ENCODE measurements at regions not wholly inside any gene's neighbourhood (a gene's known extent, or its start where the extent isn't known, plus 50 kb on each side); places are given as distances from the start of the nearest gene placed in this dataset.

DNA sequence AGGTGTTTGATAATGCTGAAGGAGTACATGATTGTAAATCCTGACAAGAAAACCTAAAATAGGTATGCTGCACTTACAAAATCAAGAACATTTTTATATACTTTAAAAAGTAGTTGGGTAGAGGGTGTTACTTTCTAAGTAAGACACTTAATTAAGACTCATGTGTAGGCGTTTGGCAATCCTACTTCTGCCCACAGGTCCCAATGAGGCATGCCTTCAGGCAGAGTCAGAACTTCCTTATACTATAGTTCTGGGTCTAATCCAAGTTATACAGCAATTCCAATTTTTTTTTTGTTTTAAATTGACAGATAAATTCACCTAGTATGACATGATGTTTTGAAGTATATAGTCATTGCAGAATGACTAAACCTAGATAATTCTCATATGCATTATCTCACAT, 1188.5 kb upstream of the PHF14 start:
- TF ChIP-seq, protein P1, sequence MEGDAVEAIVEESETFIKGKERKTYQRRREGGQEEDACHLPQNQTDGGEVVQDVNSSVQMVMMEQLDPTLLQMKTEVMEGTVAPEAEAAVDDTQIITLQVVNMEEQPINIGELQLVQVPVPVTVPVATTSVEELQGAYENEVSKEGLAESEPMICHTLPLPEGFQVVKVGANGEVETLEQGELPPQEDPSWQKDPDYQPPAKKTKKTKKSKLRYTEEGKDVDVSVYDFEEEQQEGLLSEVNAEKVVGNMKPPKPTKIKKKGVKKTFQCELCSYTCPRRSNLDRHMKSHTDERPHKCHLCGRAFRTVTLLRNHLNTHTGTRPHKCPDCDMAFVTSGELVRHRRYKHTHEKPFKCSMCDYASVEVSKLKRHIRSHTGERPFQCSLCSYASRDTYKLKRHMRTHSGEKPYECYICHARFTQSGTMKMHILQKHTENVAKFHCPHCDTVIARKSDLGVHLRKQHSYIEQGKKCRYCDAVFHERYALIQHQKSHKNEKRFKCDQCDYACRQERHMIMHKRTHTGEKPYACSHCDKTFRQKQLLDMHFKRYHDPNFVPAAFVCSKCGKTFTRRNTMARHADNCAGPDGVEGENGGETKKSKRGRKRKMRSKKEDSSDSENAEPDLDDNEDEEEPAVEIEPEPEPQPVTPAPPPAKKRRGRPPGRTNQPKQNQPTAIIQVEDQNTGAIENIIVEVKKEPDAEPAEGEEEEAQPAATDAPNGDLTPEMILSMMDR (IDR thresholded peaks at IDR 0.05): no peak
- no peak for TF ChIP-seq POLR2A (IDR thresholded peaks at IDR 0.05)

Measured in testis (tissue), 2 donors.